Activated CD4-positive, alpha-beta T cell treated with anti-CD3 and anti-CD28 coated beads for 36 hours (primary cell): ENCODE measurements at regions not wholly inside any gene's neighbourhood (a gene's known extent, or its start where the extent isn't known, plus 50 kb on each side); places are given as distances from the start of the nearest gene placed in this dataset.

Experiments
- ATAC-seq: fragments of 200-7000 bp; cut with Tn5 transposase; one replicate; pipeline ENCODE4 v1.10.0; 2021; ENCODE audit warnings: mild to moderate bottlenecking, moderate library complexity
- CTCF ChIA-PET: fragments of 350-600 bp; sonication (Branson Sonifier 250); formaldehyde crosslinking; loops from one replicate; lab custom pipeline; 2021; ENCODE audit warnings: antibody characterized with exemption; lab: Charles Lee
- POLR2A ChIA-PET: fragments of 350-600 bp; sonication (Branson Sonifier 250); formaldehyde crosslinking; loops from one replicate; lab custom pipeline; 2021; ENCODE audit warnings: antibody characterized with exemption, inconsistent platforms; lab: Charles Lee
- DNase-seq: peaks from one replicate; pipeline ENCODE4 v3.0.0-alpha.2; 2020
- H3K27ac Mint-ChIP-seq: one replicate; pipeline ENCODE4 v1.8.0; 2021; ENCODE audit warnings: mixed read lengths
- H3K27me3 Mint-ChIP-seq: one replicate; pipeline ENCODE4 v1.8.0; 2021; ENCODE audit warnings: mixed read lengths
- H3K36me3 Mint-ChIP-seq: one replicate; pipeline ENCODE4 v1.8.0; 2021; ENCODE audit warnings: low read depth, mixed read lengths
- H3K4me1 Mint-ChIP-seq: one replicate; pipeline ENCODE4 v1.8.0; 2021; ENCODE audit warnings: mixed read lengths
- H3K4me3 Mint-ChIP-seq: one replicate; pipeline ENCODE4 v1.8.0; 2021; ENCODE audit warnings: mild to moderate bottlenecking, moderate library complexity, mixed read lengths
- H3K9me3 Mint-ChIP-seq: one replicate; pipeline ENCODE4 v1.8.0; 2021; ENCODE audit warnings: low read depth, mixed read lengths
- intact Hi-C, 2 experiments: fragments of 100-400 bp; cut with DNase I in 1 of 2; cut with micrococcal nuclease in 1 of 2; formaldehyde crosslinking; loops; one replicate each; pipeline versions ENCODE4 v1.14.2 to v1.15.1; 2022 to 2024; cut with DNase I, micrococcal nuclease

DNA sequence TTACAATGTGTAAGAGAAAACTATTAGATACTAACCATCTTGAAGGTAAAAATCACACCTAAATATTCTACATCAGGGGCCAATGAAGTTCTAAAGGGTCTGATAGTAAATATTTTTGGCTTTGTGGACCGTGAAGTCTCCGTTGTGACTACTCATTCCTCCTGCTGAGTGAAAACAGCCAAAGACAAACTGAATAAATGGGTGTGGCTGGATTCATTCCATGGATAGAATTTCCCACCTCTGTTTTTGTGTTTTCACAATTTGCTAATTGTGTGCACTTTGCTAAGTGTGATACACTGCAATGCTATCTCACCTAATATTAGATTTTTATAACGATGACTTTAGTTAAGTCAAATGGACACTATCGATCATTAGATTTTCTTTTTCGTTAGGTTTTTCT is 1474.0 kb downstream of the PLA2G4A start:
- ATAC-seq (no peak), DNase-seq (no peak)
- CTCF ChIA-PET = no interaction called here
- H3K36me3 Mint-ChIP-seq = no peaks in the 10 kb centered on the region
- intact Hi-C loops = no loop called here
- H3K27me3 Mint-ChIP-seq = no peaks in the 10 kb centered on the region
- no peak overlapping the region for H3K27ac Mint-ChIP-seq
- POLR2A ChIA-PET = no interaction called here
- no peaks in the 10 kb centered on the region for H3K4me1 Mint-ChIP-seq
- H3K4me3 Mint-ChIP-seq = no peak overlapping the region
- peaks cover 4% of the 10 kb centered on the region for H3K9me3 Mint-ChIP-seq

GRCh38 chr1:188314557-188315137 is 1485.9 kb downstream of the PLA2G4A start:
- ATAC-seq (no peak), DNase-seq (no peak)
- CTCF ChIA-PET = no interaction called here
- no peaks in the 10 kb centered on the region for H3K36me3 Mint-ChIP-seq
- H3K4me1 Mint-ChIP-seq = no peaks in the 10 kb centered on the region
- H3K4me3 Mint-ChIP-seq = no peak overlapping the region
- no peaks in the 10 kb centered on the region for H3K9me3 Mint-ChIP-seq
- H3K27me3 Mint-ChIP-seq = no peaks in the 10 kb centered on the region
- intact Hi-C loops = no loop called here
- POLR2A ChIA-PET = no interaction called here
- H3K27ac Mint-ChIP-seq = no peak overlapping the region

DNA sequence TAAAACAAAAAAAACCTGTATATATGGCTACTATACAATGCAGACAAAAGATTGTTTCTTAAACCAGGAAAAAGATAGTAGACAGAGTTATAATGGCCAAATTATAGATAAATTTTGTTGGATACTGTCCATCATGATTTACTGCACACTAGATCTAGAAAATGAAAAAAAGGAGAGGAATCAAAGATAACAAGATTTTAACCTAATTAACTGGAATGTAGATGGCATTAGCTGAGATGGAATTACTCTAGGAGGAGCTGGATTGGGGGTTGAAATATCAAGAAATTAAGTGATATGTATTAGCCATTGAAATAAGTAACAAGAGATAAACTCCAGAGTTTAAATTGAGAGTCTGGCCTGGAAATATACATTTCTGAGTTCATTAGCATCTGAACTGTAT is 1489.1 kb downstream of the PLA2G4A start:
- ChIA-PET POLR2A (no interaction called here), CTCF (no interaction called here)
- H3K36me3 Mint-ChIP-seq = no peaks in the 10 kb centered on the region
- intact Hi-C loops = no loop called here
- H3K27me3 Mint-ChIP-seq = no peaks in the 10 kb centered on the region
- H3K4me1 Mint-ChIP-seq = no peaks in the 10 kb centered on the region
- H3K27ac Mint-ChIP-seq = no peak overlapping the region
- H3K9me3 Mint-ChIP-seq = no peaks in the 10 kb centered on the region
- ATAC-seq = no peak
- no peak overlapping the region for H3K4me3 Mint-ChIP-seq
- no peak for DNase-seq

DNA sequence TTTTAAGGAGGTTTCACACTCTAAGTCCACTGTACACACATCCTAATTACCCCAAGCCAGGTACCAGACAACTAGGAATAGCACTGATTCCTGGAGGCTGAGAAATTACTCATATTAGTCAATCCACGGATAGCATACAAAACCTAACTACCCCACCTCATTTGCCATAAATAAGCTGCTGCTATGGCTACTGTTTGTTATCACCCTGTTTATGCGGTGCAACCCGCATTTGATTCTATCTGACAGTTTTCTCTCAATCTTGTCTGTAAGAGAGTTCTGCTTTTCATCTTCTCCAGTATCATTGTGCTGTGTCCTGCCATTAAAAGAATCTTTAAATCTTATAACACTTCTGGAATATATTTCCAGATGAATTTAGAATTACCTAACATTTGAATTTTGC is 1496.5 kb downstream of the PLA2G4A start:
- H3K4me3 Mint-ChIP-seq = no peak overlapping the region
- POLR2A ChIA-PET = no interaction called here
- no peaks in the 10 kb centered on the region for H3K9me3 Mint-ChIP-seq
- CTCF ChIA-PET = no interaction called here
- H3K4me1 Mint-ChIP-seq = no peaks in the 10 kb centered on the region
- no peak overlapping the region for H3K27ac Mint-ChIP-seq
- ATAC-seq (no peak), DNase-seq (no peak)
- no peaks in the 10 kb centered on the region for H3K36me3 Mint-ChIP-seq
- intact Hi-C loops = no loop called here
- H3K27me3 Mint-ChIP-seq = no peaks in the 10 kb centered on the region

- no peak overlapping the region for H3K4me3 Mint-ChIP-seq
- no peaks in the 10 kb centered on the region for H3K4me1 Mint-ChIP-seq
- ChIA-PET POLR2A (no interaction called here), CTCF (no interaction called here)
- H3K27me3 Mint-ChIP-seq = no peaks in the 10 kb centered on the region
- ATAC-seq (no peak), DNase-seq (no peak)
- peaks cover 9% of the 10 kb centered on the region for H3K9me3 Mint-ChIP-seq
- no peak overlapping the region for H3K27ac Mint-ChIP-seq
- intact Hi-C loops = no loop called here
- no peaks in the 10 kb centered on the region for H3K36me3 Mint-ChIP-seq
Measured at GRCh38 chr1:188343914-188344313, 1515.2 kb downstream of the PLA2G4A start.

- H3K36me3 Mint-ChIP-seq = no peaks in the 10 kb centered on the region
- H3K9me3 Mint-ChIP-seq = no peaks in the 10 kb centered on the region
- ChIA-PET POLR2A (no interaction called here), CTCF (no interaction called here)
- H3K4me1 Mint-ChIP-seq = no peaks in the 10 kb centered on the region
- no peaks in the 10 kb centered on the region for H3K27me3 Mint-ChIP-seq
- DNase-seq (no peak), ATAC-seq (no peak)
- H3K4me3 Mint-ChIP-seq = no peak overlapping the region
- intact Hi-C loops = no loop called here
- no peak overlapping the region for H3K27ac Mint-ChIP-seq
Measured at GRCh38 chr1:188350104-188350503, 1521.4 kb downstream of the PLA2G4A start.

DNA sequence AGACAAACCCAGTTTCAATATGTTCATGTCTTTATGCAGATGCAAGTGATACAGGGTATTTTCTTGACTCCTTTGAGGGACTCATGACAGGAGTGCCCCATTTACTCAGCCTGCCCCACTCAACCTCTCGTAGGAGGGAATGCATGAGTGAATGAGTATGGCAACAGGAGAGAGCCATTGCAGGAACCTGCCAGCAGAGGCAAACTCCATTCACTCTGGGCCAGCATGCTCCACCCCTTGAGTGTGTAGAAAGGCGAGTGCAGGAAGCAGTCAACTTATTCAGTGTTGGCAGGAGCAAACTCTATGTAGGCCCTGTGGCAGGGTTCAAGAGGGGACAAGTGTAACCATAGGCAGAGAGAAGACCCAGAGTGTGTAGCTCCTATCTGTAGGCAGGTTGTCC is 1526.3 kb downstream of the PLA2G4A start:
- Mint-ChIP-seq H3K36me3 (no peaks in the 10 kb centered on the region), H3K27me3 (no peaks in the 10 kb centered on the region)

GRCh38 chr1:188355847-188356246 is 1527.1 kb downstream of the PLA2G4A start:
- intact Hi-C loops = no loop called here
- no peaks in the 10 kb centered on the region for H3K36me3 Mint-ChIP-seq
- no peak overlapping the region for H3K4me3 Mint-ChIP-seq
- H3K4me1 Mint-ChIP-seq = no peaks in the 10 kb centered on the region
- H3K9me3 Mint-ChIP-seq = peaks cover 7% of the 10 kb centered on the region
- no peaks in the 10 kb centered on the region for H3K27me3 Mint-ChIP-seq
- H3K27ac Mint-ChIP-seq = no peak overlapping the region
- DNase-seq = no peak
- ATAC-seq = no peak
- CTCF ChIA-PET = no interaction called here
- POLR2A ChIA-PET = no interaction called here

More for the DNA sequence above, 1526.3 kb downstream of the PLA2G4A start:
- Mint-ChIP-seq H3K27ac (no peak overlapping the region), H3K4me1 (no peaks in the 10 kb centered on the region), H3K9me3 (peaks cover 7% of the 10 kb centered on the region), H3K4me3 (no peak overlapping the region)
- ATAC-seq (no peak), DNase-seq (no peak)
- intact Hi-C loops = no loop called here
- POLR2A ChIA-PET = no interaction called here
- CTCF ChIA-PET = no interaction called here

GRCh38 chr1:188359315-188359714 is 1530.6 kb downstream of the PLA2G4A start:
- no peak overlapping the region for H3K27ac Mint-ChIP-seq
- POLR2A ChIA-PET = no interaction called here
- no peak for DNase-seq
- no peaks in the 10 kb centered on the region for H3K27me3 Mint-ChIP-seq
- CTCF ChIA-PET = no interaction called here
- intact Hi-C loops = no loop called here
- H3K9me3 Mint-ChIP-seq = peaks cover 7% of the 10 kb centered on the region
- no peak for ATAC-seq
- no peak overlapping the region for H3K4me3 Mint-ChIP-seq
- H3K36me3 Mint-ChIP-seq = no peaks in the 10 kb centered on the region
- no peaks in the 10 kb centered on the region for H3K4me1 Mint-ChIP-seq

DNA sequence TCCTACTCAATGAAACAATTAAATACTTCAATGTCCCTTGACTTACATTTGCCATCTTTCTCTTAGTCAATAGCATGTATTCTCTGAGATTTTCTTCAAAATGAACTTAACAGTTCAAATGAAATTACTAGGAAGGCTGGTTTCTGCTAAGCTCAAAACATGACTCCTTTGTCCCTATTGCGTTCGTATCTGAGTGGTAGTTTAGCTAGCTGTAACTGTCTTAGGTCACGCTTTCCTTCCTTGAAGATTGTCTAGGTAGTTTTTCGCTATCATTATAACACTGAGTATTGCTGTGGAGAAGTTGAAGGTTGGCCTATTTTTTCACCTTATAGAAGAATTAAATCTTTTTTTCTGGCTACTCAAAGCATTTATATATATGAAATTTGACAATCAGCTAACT is 1535.2 kb downstream of the PLA2G4A start:
- H3K9me3 Mint-ChIP-seq = peaks cover 8% of the 10 kb centered on the region
- H3K27ac Mint-ChIP-seq = no peak overlapping the region
- DNase-seq = no peak
- no peaks in the 10 kb centered on the region for H3K27me3 Mint-ChIP-seq
- H3K36me3 Mint-ChIP-seq = no peaks in the 10 kb centered on the region
- ChIA-PET CTCF (no interaction called here), POLR2A (no interaction called here)
- no peak overlapping the region for H3K4me3 Mint-ChIP-seq
- ATAC-seq = no peak
- no peaks in the 10 kb centered on the region for H3K4me1 Mint-ChIP-seq
- intact Hi-C loops = no loop called here

DNA sequence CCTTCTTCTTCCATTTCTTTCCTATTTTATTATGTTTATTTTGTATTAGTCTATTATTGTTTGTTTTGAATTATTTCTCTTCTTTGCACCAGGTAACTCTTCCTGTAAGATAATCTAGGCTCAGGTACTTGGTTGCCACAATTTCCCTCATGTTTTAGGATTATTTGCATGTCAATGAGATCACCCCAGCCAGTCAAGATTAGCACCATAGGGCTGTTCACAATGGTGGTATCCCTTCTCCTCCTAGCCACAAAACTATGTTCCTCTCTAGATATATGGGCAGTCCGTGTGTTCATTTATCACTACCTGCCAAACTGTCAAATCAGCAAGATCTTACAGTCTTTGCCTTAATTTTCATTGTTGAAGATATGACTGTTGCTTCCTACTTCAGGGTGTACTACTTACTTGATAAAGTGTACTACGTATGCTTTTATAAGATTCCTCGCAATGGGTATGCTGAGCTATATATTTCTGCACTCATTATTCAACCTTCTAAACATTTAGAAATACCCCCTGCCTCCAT is 1536.2 kb downstream of the PLA2G4A start:
- DNase-seq (no peak), ATAC-seq (no peak)
- H3K27ac Mint-ChIP-seq = no peak overlapping the region
- POLR2A ChIA-PET = no interaction called here
- no peaks in the 10 kb centered on the region for H3K27me3 Mint-ChIP-seq
- H3K4me1 Mint-ChIP-seq = no peaks in the 10 kb centered on the region
- H3K9me3 Mint-ChIP-seq = peaks cover 4% of the 10 kb centered on the region
- no peak overlapping the region for H3K4me3 Mint-ChIP-seq
- CTCF ChIA-PET = no interaction called here
- no peaks in the 10 kb centered on the region for H3K36me3 Mint-ChIP-seq
- intact Hi-C loops = no loop called here

- Mint-ChIP-seq H3K9me3 (peaks cover 4% of the 10 kb centered on the region), H3K36me3 (no peaks in the 10 kb centered on the region), H3K27ac (no peak overlapping the region), H3K27me3 (no peaks in the 10 kb centered on the region), H3K4me1 (no peaks in the 10 kb centered on the region), H3K4me3 (no peak overlapping the region)
- no peak for DNase-seq
- intact Hi-C loops = no loop called here
- ChIA-PET POLR2A (no interaction called here), CTCF (no interaction called here)
- ATAC-seq = no peak
Measured at GRCh38 chr1:188365874-188366273, 1537.1 kb downstream of the PLA2G4A start.

DNA sequence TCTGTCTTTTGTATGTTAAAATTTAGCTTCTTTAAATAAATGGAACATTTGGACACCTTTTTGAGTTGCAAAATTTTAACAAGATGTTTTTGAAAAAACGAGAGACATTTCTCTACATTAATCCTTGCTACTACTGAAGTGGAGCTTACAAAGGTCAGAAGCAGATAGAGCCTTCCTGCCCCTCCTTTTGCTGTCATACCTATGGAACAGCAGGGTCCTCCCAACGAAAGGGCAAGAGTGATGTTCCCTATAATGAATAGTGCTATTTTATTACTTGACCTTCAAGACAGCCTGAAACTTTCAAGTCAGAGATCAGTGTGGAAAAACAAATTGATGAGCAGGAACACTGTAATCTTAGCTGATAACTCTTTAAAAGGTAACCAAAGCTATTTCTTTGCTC is 1538.9 kb downstream of the PLA2G4A start:
- CTCF ChIA-PET = no interaction called here
- ATAC-seq = no peak
- H3K27me3 Mint-ChIP-seq = no peaks in the 10 kb centered on the region

More for the DNA sequence above, 1538.9 kb downstream of the PLA2G4A start:
- Mint-ChIP-seq H3K27ac (no peak overlapping the region), H3K4me1 (no peaks in the 10 kb centered on the region), H3K4me3 (no peak overlapping the region), H3K36me3 (no peaks in the 10 kb centered on the region), H3K9me3 (peaks cover 4% of the 10 kb centered on the region)
- intact Hi-C loops = no loop called here
- POLR2A ChIA-PET = no interaction called here
- no peak for DNase-seq
